HG03045 (cell line): ENCODE measurements at regions not wholly inside any gene's neighbourhood (a gene's known extent, or its start where the extent isn't known, plus 50 kb on each side); places are given as distances from the start of the nearest gene placed in this dataset.
"Not testable (repeated sequence)": the region's sequence is repeated elsewhere in the genome, so short reads cannot be mapped to it uniquely, and the experiment has no call there.

ENCODE experiments used
- ATAC-seq: cut with Tn5 transposase; IDR thresholded peaks from one replicate; pipeline ENCODE4 v1.9.1; 2021; ENCODE audit warnings: mild to moderate bottlenecking, moderate library complexity; ENCODE audit not compliant: unreplicated experiment

DNA sequence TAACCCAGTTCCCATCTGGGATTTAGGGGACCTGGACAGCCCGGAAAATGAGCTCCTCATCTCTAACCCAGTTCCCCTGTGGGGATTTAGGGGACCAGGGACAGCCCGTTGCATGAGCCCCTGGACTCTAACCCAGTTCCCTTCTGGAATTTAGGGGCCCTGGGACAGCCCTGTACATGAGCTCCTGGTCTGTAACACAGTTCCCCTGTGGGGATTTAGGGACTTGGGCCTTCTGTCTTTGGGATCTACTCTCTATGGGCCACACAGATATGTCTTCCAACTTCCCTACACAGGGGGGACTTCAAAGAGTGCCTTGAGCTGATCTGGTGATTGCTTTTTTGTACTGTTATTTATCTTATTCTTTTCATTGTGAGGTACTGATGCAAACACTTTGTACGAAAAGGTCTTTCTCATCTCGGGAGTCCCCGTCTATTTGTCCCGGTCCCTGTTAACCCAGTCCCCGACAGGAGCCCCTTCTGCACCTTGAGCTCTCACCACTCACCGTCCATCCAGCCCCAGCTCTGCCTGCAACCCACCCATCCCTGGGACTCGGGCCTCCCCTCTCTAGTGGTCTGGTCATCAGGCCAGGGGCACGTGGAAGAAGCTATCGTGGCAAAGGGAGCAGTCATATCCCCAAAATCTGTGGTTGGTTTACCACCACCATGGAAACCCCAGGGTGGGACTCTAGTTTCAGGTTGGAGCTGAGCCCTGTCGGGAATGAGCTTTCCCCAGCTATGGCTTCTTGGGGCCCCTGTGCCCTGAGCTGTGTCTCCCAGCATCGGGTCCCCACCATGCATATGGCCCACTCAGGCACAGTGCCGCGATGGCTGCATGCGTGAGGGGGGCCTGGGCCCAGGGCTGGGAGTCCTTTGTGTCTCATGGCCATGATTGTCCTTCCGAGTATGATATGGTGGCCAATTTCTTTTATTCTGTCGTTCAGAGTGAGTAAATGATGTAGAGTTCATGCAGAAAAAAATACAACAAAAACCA, 270.4 kb upstream of the PLCXD1 start:
- ATAC-seq: not testable (repeated sequence)

DNA sequence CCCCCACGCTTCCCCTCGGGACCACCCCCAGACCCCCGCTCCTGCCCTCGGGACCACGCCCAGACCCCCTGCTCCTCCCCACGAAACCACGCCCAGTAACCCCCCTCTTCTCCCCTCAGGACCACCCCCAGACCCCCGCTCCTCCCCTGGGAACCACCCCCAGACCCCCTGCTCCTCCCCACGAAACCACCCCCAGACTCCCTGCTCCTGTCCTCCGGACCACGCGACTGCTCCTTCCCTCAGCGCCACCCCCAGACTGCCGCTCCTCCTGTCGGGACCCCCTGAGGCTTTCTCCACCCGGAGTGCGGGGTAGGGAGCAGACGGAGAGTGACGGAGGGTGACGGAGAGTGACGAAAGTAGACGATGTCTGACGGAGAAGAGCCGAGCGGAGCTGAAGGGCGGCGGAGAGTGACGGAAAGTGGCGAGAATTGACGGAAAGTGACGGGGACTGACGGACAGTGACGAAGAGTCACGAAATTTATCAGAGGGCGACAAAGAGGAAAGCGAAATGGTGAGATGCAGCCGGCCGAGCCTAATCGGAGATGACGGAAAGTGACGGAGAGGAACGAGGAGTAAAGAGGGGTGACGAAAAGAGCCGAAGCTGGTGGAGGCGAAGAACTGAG, 267.2 kb upstream of the PLCXD1 start:
- ATAC-seq: not testable (repeated sequence)

DNA sequence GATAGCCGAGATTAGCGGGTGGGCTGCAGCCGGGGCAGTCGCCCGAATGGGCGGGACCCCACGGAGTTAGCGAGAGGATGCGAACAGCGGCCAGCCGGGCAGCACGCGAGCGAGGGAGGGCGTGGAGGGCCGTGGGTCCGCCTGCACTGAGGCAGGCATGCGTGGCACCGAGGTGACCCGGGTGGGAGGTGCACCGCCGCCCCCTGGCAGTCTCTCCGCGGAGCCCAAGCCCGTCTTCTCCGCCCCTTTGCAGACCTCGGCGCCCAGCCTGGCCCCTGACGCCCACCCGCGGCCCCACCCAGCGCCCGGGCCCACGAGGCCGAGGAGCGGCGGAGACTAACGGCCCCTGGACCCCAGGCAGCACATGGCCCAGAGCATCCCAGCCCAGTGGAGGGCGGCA, 266.7 kb upstream of the PLCXD1 start:
- not testable (repeated sequence) for ATAC-seq

DNA sequence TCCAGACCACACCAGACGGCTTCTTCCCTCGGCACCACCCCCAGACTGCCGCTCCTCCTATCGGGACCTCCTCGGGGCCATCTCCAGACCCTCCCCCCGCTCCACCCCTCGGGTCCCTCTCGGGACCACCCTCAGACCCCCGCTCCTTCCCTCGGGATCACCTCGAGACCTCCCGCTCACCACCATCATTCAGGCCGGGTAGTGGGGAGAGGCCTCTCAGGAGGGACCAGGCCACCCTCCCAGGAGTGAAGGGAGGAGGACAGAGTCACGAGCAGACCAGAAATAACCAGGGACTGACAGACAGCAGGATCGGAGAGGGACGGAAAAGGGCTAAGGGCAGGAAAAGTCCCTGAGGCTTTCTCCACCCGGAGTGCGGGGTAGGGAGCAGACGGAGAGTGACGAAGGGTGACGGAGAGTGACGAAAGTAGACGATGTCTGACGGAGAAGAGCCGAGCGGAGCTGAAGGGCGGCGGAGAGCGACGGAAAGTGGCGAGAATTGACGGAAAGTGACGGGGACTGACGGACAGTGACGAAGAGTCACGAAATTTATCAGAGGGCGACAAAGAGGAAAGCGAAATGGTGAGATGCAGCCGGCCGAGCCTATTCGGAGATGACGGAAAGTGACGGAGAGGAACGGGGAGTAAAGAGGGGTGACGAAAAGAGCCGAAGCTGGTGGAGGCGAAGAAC, 262.3 kb upstream of the PLCXD1 start:
- ATAC-seq: peak; percentile 99

- not testable (repeated sequence) for ATAC-seq
These were observed 261.7 kb upstream of the PLCXD1 start for GRCh38 chrX:19455-19827.

DNA sequence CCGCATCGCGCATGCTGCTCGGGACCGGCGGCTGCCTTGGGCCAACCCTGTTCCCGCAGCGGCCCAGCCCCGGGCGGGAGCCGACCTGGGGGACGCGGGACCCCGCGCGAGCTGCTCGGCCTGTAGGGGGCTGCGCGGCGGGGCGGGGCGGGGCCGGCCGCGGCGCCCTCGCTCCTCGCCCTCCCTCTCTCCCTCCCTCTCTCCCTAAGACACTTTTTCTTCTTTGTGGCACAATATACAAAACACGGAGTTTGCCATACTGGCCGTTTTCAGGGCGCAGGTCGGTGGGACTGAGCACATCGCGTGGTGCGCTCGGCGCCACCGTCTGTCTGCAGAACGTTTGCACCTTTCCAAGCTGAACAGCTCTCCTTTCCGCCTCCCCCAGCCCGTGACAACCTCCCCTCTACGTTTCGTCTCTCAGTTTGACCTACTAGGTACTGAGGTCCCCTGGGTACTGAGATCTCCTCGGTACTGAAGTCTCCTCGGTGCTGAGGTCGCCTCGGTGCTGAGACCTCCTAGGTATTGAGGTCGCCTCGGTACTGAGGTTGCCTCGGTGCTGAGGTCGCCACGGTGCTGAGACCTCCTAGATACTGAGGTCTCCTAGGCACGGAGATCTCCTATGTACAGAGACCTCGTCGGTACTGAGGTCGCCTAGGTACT, 261.1 kb upstream of the PLCXD1 start:
- no peak for ATAC-seq

- not testable (repeated sequence) for ATAC-seq
These were observed 257.0 kb upstream of the PLCXD1 start for GRCh38 chrX:24139-24538.
